ENCODE measurements at regions not wholly inside any gene's neighbourhood (a gene's known extent, or its start where the extent isn't known, plus 50 kb on each side); places are given as distances from the start of the nearest gene placed in this dataset.

DNA sequence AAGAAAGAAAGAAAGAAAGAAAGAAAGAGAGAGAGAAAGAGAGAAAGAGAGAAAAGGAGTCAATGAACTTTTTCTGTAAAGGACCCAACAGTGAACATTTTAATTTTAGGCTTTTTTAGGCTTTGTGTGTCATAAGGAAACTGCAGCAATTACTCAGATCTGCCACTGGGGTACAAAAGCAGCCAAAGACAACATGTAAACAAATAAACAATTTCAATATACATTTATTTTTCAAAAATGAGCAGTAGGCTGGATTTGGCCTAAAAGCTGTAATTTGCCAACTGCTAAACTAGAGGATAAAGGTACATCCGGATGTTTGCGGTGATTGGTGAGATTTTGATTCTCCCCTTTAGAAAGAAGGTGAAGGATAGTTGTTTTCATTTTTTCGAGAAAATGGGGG, 143.6 kb downstream of the CEMIP2 start:
- Histone ChIP-seq H3K79me2 (no peaks in the 10 kb centered on the region), H3K4me3 (no peak overlapping the region), H3K9me3 (ENCODE audit: low read depth) (no peaks in the 10 kb centered on the region), H4K20me1 (ENCODE audit: insufficient read depth, poor library complexity, severe bottlenecking) (no peaks in the 10 kb centered on the region), H3K36me3 (replicated peaks; ENCODE audit: insufficient read depth, low read depth) (no peaks in the 10 kb centered on the region), H3K27me3 (no peaks in the 10 kb centered on the region), H2AFZ (no peak overlapping the region), H3K4me1 (ENCODE audit: insufficient read depth) (no peaks in the 10 kb centered on the region), H3K27ac (no peak overlapping the region), H3K9me2 (replicated peaks; ENCODE audit: insufficient read depth) (no peaks in the 10 kb centered on the region), H3K4me2 (no peak overlapping the region)
- WGBS (ENCODE audit: low lambda C conversion rate, missing lambda C conversion rate), result 94% methylated on average over 3 of the region's 3 CpGs
- no peak for TF ChIP-seq EZH2 (IDR thresholded peaks at IDR 0.05; ENCODE audit: borderline replicate concordance)
- no peak for TF ChIP-seq EZH2phosphoT487 (IDR thresholded peaks at IDR 0.05; ENCODE audit: low read depth, severe bottlenecking, unreplicated experiment)
- TF ChIP-seq, protein P1, sequence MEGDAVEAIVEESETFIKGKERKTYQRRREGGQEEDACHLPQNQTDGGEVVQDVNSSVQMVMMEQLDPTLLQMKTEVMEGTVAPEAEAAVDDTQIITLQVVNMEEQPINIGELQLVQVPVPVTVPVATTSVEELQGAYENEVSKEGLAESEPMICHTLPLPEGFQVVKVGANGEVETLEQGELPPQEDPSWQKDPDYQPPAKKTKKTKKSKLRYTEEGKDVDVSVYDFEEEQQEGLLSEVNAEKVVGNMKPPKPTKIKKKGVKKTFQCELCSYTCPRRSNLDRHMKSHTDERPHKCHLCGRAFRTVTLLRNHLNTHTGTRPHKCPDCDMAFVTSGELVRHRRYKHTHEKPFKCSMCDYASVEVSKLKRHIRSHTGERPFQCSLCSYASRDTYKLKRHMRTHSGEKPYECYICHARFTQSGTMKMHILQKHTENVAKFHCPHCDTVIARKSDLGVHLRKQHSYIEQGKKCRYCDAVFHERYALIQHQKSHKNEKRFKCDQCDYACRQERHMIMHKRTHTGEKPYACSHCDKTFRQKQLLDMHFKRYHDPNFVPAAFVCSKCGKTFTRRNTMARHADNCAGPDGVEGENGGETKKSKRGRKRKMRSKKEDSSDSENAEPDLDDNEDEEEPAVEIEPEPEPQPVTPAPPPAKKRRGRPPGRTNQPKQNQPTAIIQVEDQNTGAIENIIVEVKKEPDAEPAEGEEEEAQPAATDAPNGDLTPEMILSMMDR (IDR thresholded peaks at IDR 0.05; ENCODE audit: poor library complexity), result no peak
- no peak for DNase-seq (ENCODE audit: low spot score)

DNA sequence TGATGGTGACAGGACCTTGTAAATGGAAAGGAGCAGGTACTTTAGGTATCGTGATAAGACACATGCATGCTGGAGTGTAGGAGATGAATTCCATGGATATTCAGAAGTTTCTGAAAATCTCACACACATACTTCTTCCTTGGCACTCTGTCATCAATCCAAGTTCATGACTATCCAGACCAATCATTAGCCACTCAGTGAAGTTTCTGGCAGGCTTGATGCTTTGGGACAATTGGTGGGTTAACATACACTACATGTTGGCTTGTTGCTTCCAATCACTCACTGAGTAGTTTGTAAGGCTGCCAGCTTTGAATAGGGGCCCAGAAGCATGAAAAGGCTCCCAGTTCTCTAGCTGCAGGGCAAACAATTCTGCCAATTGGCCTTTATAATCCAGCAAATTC, 147.6 kb downstream of the CEMIP2 start:
- H3K9me3 ChIP-seq (ENCODE audit: low read depth), result no peaks in the 10 kb centered on the region
- H4K20me1 ChIP-seq (ENCODE audit: insufficient read depth, poor library complexity, severe bottlenecking), result no peaks in the 10 kb centered on the region
- H3K9me2 ChIP-seq (replicated peaks; ENCODE audit: insufficient read depth), result no peaks in the 10 kb centered on the region
- no peak overlapping the region for H3K27ac ChIP-seq
- no peak overlapping the region for H3K4me2 ChIP-seq
- no peak overlapping the region for H2AFZ ChIP-seq
- no peaks in the 10 kb centered on the region for H3K79me2 ChIP-seq
- WGBS (ENCODE audit: low lambda C conversion rate, missing lambda C conversion rate), result 89% methylated on average over 1 of the region's 1 CpG
- TF ChIP-seq, protein P1 (IDR thresholded peaks at IDR 0.05; ENCODE audit: poor library complexity), result no peak
- TF ChIP-seq EZH2 (IDR thresholded peaks at IDR 0.05; ENCODE audit: borderline replicate concordance), result no peak
- TF ChIP-seq EZH2phosphoT487 (IDR thresholded peaks at IDR 0.05; ENCODE audit: low read depth, severe bottlenecking, unreplicated experiment), result no peak
- H3K27me3 ChIP-seq, result no peaks in the 10 kb centered on the region
- DNase-seq (ENCODE audit: low spot score), result no peak
- no peaks in the 10 kb centered on the region for H3K36me3 ChIP-seq (replicated peaks; ENCODE audit: insufficient read depth, low read depth)
- no peaks in the 10 kb centered on the region for H3K4me1 ChIP-seq (ENCODE audit: insufficient read depth)
- no peak overlapping the region for H3K4me3 ChIP-seq

DNA sequence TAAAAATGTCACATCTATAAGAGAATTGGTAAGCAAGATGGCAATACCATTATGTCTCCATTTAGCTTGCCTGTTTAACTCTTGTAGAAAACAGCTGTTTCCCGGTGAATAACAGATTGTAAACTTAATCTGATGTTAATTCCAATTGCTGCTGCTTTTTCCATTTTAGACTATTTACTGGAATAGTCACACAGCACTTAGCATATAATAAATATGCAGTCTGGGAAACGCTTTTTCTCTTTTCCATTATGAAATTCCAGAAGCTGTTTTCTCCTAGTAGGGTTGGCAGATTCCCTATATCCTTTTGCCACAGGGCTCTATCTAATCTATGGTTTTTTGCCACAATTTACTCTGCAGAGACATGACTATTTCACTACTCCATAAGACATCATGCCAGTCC, 148.0 kb downstream of the CEMIP2 start:
- Histone ChIP-seq H2AFZ (no peak overlapping the region), H3K4me3 (no peak overlapping the region), H3K4me1 (ENCODE audit: insufficient read depth) (no peaks in the 10 kb centered on the region), H3K27me3 (no peaks in the 10 kb centered on the region), H3K27ac (no peak overlapping the region), H3K36me3 (replicated peaks; ENCODE audit: insufficient read depth, low read depth) (no peaks in the 10 kb centered on the region), H3K9me3 (ENCODE audit: low read depth) (no peaks in the 10 kb centered on the region), H3K4me2 (no peak overlapping the region), H4K20me1 (ENCODE audit: insufficient read depth, poor library complexity, severe bottlenecking) (no peaks in the 10 kb centered on the region), H3K79me2 (no peaks in the 10 kb centered on the region), H3K9me2 (replicated peaks; ENCODE audit: insufficient read depth) (no peaks in the 10 kb centered on the region)
- DNase-seq (ENCODE audit: low spot score), result no peak
- TF ChIP-seq, protein P1 (IDR thresholded peaks at IDR 0.05; ENCODE audit: poor library complexity), result no peak
- TF ChIP-seq EZH2phosphoT487 (IDR thresholded peaks at IDR 0.05; ENCODE audit: low read depth, severe bottlenecking, unreplicated experiment), result no peak
- TF ChIP-seq EZH2 (IDR thresholded peaks at IDR 0.05; ENCODE audit: borderline replicate concordance), result no peak
- 56% methylated on average over 2 of the region's 2 CpGs for WGBS (ENCODE audit: low lambda C conversion rate, missing lambda C conversion rate)

DNA sequence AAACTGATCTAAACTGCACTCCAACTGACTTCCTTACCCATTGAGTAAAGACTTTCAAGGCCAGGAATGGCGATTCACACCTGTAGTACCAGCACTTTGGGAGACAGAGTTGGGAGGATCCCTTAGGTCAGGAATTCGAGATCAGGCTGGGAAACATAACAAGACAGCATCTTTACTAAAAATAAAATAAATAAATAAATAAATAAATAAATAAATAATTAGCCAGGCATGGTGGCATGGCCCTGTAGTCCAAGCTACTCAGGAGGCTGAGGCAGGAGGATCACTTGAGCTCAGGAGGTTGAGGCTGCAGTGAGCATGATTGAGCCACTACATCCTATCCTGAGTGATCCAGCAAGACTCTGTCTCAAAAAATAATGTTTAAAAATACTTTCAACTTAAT, 148.4 kb downstream of the CEMIP2 start:
- WGBS (ENCODE audit: low lambda C conversion rate, missing lambda C conversion rate), result 94% methylated on average over 2 of the region's 2 CpGs
- no peaks in the 10 kb centered on the region for H3K79me2 ChIP-seq
- H2AFZ ChIP-seq, result no peak overlapping the region
- H3K36me3 ChIP-seq (replicated peaks; ENCODE audit: insufficient read depth, low read depth), result no peaks in the 10 kb centered on the region
- TF ChIP-seq, protein P1 (IDR thresholded peaks at IDR 0.05; ENCODE audit: poor library complexity), result no peak
- TF ChIP-seq EZH2phosphoT487 (IDR thresholded peaks at IDR 0.05; ENCODE audit: low read depth, severe bottlenecking, unreplicated experiment) (no peak), EZH2 (IDR thresholded peaks at IDR 0.05; ENCODE audit: borderline replicate concordance) (no peak)
- no peak overlapping the region for H3K4me2 ChIP-seq
- DNase-seq (ENCODE audit: low spot score), result no peak
- no peaks in the 10 kb centered on the region for H4K20me1 ChIP-seq (ENCODE audit: insufficient read depth, poor library complexity, severe bottlenecking)
- H3K9me2 ChIP-seq (replicated peaks; ENCODE audit: insufficient read depth), result no peaks in the 10 kb centered on the region
- no peaks in the 10 kb centered on the region for H3K9me3 ChIP-seq (ENCODE audit: low read depth)
- H3K27me3 ChIP-seq, result no peaks in the 10 kb centered on the region
- H3K4me3 ChIP-seq, result no peak overlapping the region
- H3K27ac ChIP-seq, result no peak overlapping the region
- H3K4me1 ChIP-seq (ENCODE audit: insufficient read depth), result no peaks in the 10 kb centered on the region

All from hepatocyte (in vitro differentiated cells).